Uterus (tissue), 2 donors: ENCODE measurements at regions not wholly inside any gene's neighbourhood (a gene's known extent, or its start where the extent isn't known, plus 50 kb on each side); places are given as distances from the start of the nearest gene placed in this dataset.

Experiments
- POLR2A ChIP-seq, 2 donors: fragments of 450-650 bp; IDR thresholded peaks; one replicate each; pipeline ENCODE4 v1.6.1; 2016; ENCODE audit warnings: antibody characterized with exemption in 2 of 2, mild to moderate bottlenecking in 1 of 2, moderate library complexity in 1 of 2
- TF ChIP-seq, protein P1 (sequence below), 4 experiments: fragments of 200-600 bp in 2 of 4; fragments of 450-650 bp in 2 of 4; sonication (generic) in 2 of 4; IDR thresholded peaks; one replicate each; pipeline ENCODE4 v1.5.1; 2016 to 2019; ENCODE audit warnings: antibody characterized with exemption in 4 of 4, mild to moderate bottlenecking in 2 of 4, moderate library complexity in 1 of 4

GRCh38 chr11:80559942-80560341, 1119.1 kb upstream of the TENM4 start:
- TF ChIP-seq POLR2A (IDR thresholded peaks at IDR 0.05) = no peak
- TF ChIP-seq, protein P1, sequence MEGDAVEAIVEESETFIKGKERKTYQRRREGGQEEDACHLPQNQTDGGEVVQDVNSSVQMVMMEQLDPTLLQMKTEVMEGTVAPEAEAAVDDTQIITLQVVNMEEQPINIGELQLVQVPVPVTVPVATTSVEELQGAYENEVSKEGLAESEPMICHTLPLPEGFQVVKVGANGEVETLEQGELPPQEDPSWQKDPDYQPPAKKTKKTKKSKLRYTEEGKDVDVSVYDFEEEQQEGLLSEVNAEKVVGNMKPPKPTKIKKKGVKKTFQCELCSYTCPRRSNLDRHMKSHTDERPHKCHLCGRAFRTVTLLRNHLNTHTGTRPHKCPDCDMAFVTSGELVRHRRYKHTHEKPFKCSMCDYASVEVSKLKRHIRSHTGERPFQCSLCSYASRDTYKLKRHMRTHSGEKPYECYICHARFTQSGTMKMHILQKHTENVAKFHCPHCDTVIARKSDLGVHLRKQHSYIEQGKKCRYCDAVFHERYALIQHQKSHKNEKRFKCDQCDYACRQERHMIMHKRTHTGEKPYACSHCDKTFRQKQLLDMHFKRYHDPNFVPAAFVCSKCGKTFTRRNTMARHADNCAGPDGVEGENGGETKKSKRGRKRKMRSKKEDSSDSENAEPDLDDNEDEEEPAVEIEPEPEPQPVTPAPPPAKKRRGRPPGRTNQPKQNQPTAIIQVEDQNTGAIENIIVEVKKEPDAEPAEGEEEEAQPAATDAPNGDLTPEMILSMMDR (IDR thresholded peaks at IDR 0.05) = no peak
